ENCODE measurements at regions not wholly inside any gene's neighbourhood (a gene's known extent, or its start where the extent isn't known, plus 50 kb on each side); places are given as distances from the start of the nearest gene placed in this dataset.

DNA sequence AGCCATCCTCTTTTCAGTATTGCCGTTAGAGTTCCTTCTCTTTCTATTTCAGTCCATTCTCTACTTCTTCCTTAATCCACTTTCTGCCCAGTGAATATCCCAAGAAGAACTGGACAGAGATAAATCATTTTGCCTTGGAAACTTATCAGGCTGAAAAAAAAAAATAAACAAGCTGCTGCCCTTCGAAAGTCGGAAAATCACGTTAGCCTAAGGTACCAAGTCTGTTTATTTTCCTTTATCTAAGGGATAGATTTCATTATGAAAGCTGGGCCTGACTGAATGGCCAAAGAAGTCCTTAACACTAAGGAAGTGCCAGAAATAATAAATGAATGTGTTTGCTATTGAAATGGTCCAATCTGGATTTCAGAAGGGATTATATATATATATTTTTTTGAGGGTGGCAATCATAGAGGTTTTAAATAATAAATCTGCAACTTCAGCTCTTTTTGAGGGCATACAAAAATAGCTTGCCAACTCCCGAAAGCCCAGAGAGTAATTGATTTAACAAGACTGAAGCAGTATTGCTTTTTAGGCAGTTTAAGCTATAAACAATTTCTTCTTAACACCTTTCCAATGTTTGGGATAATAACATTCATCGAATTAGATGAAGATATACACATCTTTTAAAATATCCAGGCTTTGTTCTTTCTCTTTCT is 127.0 kb upstream of the STMND1 start:
- no peak for DNase-seq

- DNase-seq = no peak
Observed at GRCh38 chr6:16974387-16974673, 127.5 kb upstream of the STMND1 start.

- peak; percentile 40 to 56 (median 46) for DNase-seq
Observed at GRCh38 chr6:16973545-16974386, 128.1 kb upstream of the STMND1 start.

GRCh38 chr6:16973051-16973450 is 128.8 kb upstream of the STMND1 start:
- DNase-seq = peak; percentile 26 to 48 (median 33)

- DNase-seq = peak in 1 of 3 donors; percentile 26
Observed at GRCh38 chr6:16972535-16972934, 129.3 kb upstream of the STMND1 start.

- no peak for DNase-seq
Observed at GRCh38 chr6:16969699-16970655, 131.9 kb upstream of the STMND1 start.

DNA sequence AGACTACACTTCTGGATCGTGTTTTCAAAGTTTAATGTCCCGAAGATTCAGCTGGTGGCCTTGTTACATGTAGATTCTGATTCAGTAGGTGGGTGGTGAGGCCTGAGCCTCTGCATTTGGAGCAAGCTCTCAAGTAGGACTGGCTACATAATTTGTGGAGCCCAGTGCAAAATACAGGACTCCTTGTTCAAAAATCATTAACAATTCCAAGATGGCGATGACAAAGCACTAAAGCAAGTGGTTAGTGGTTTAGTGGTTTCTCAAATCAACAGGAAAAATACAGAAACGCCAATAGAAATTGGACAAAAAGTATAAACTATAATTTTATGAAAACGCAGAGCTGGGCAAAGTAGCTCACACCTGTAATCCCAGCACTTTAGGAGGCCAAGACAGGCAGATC is 133.7 kb upstream of the STMND1 start:
- no peak for DNase-seq

GRCh38 chr6:16967470-16967817 is 134.4 kb upstream of the STMND1 start:
- no peak for DNase-seq

GRCh38 chr6:16966791-16967469 is 134.9 kb upstream of the STMND1 start:
- peak; percentile 24 to 51 (median 44) for DNase-seq

GRCh38 chr6:16965689-16966088 is 136.2 kb upstream of the STMND1 start:
- DNase-seq = no peak

GRCh38 chr6:16964553-16965499 is 137.0 kb upstream of the STMND1 start:
- DNase-seq = peak; percentile 67 to 81 (median 79)

- DNase-seq = no peak
Observed at GRCh38 chr6:16961577-16961976, 140.3 kb upstream of the STMND1 start.

DNA sequence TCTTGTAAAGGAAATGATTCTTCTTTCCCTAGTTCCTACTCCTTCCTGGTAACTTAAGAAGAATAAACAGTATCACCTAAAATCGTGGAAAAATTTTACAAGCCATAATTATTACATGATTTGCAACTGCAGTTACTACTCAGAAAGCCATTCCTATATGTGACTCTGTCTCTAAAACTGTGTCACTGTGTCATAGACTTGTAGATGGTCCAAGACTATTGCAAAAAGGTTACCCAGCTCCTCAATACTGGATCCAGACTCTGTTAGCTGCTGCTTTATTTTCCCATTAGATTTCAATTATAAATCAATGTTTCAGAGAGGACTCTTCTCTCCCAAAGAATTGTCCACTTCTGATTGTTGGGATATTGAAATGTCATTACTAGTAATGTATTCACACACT is 142.1 kb upstream of the STMND1 start:
- no peak for DNase-seq

DNA sequence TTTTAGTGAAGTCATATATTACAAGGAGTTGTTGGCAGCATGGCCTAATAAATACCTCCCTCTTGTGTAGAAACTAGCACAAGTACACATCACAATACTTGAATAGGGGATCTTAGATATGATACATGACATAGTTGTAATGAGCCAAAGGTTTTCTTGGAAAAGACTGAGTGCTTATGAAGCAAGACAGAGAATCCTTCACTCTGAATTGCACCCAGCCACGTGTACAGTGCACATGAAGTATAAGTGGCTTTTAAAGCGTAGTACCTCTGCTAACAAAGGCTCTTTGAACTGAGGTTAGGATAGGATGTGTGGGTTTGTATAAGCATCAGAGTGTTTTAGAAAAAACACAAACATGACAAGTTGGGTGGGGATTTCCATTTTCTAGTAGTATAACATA is 145.5 kb upstream of the STMND1 start:
- no peak for DNase-seq

GRCh38 chr6:16955899-16956298 is 146.0 kb upstream of the STMND1 start:
- no peak for DNase-seq

GRCh38 chr6:16953905-16954304 is 147.9 kb upstream of the STMND1 start:
- DNase-seq = no peak

DNA sequence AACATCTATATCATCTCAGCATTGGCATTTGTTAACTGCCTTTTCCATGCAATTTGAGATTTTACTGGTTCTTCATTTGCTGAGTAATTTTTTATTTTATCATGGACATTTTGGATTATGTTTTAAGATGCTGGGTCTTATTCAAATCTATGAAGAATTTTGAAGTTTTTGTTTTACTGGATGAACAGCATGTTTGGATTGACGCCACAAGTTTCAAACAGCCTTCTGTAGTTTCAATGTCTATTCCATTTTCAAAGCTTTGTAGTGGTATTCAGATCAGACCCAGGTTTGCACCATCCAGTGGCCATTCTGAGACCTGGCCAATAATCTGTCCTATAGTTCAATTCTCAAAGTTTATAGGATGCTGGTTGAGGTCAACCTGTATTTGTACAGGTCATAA is 148.4 kb upstream of the STMND1 start:
- no peak for DNase-seq

DNA sequence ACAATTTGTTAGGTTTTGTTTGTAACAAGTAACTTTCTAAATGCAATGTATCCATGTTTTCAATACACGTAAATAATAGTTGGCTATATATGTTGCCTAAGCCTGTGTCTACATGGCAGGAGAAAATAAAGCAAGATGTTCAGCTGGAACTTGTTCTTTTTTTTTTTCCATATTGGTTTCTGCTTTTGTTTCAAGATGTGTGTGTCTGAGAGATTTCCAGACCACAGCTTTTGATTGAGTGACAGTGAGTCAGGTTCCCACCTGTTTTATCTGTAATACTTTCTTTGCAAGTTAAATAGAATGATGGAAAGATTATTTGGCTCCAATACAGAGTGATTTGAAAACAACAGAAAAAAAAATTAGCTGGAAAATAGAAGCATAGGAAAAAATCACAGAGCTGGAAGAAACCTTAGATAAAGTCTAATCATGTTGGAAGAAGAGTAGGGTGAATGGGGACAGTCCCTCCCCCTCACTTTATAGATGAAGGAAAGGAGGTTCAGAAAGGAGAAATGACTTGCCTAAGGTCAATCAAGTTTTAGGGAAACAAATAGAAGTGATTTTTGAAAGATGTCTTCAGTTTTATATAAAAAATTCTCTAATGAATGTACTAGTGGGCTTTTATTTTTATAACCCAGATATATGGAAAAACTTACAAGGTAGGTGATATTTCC is 150.9 kb upstream of the STMND1 start:
- DNase-seq = no peak

DNA sequence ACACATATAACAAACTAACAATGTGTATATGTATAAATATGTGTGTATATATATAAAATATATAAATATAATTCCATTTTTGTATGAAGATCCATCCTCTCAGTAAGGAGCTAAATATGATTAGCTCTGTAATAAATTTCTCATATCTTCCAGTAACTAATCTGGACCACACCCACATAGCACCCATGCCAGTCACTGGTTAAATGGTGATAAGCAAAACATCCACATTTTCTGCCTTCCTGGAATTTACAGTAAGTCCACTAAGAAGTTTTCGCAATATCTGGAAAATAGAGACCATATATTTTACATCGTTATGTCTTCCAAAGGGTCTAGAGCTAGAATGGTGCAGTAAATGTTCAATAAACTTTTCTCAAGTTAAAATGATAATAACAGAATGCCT is 151.5 kb upstream of the STMND1 start:
- DNase-seq = no peak

GRCh38 chr6:16949716-16950115 is 152.1 kb upstream of the STMND1 start:
- no peak for DNase-seq

- no peak for DNase-seq
Observed at GRCh38 chr6:16948396-16948795, 153.5 kb upstream of the STMND1 start.
